ENCODE measurements at regions not wholly inside any gene's neighbourhood (a gene's known extent, or its start where the extent isn't known, plus 50 kb on each side); places are given as distances from the start of the nearest gene placed in this dataset.
"Not testable (repeated sequence)": the region's sequence is repeated elsewhere in the genome, so short reads cannot be mapped to it uniquely, and the experiment has no call there.

- DNase-seq (ENCODE audit: low spot score), result no peak
- TF ChIP-seq CTCF (IDR thresholded peaks at IDR 0.05; ENCODE audit: extremely low read depth, insufficient read depth, missing control alignments), result no peak
- in situ Hi-C loops (cut with MboI; ENCODE audit: low pct_unique_long_range_greater_than_20kb, low sequenced_read_pairs, unreplicated experiment), result no loop called here
Observed at GRCh38 chr4:164659765-164660164, 94.2 kb upstream of the SMIM31 start.

- DNase-seq (ENCODE audit: low spot score); in situ Hi-C loops (cut with MboI; ENCODE audit: low pct_unique_long_range_greater_than_20kb, low sequenced_read_pairs, unreplicated experiment): not testable (repeated sequence)
Observed at GRCh38 chr4:164676152-164676551, 77.8 kb upstream of the SMIM31 start.

- no peak for TF ChIP-seq CTCF (IDR thresholded peaks at IDR 0.05; ENCODE audit: extremely low read depth, insufficient read depth, missing control alignments)
- in situ Hi-C loops (cut with MboI; ENCODE audit: low pct_unique_long_range_greater_than_20kb, low sequenced_read_pairs, unreplicated experiment), result no loop called here
- DNase-seq (ENCODE audit: low spot score), result no peak
Observed at GRCh38 chr4:164683040-164683439, 70.9 kb upstream of the SMIM31 start.

GRCh38 chr4:164695650-164696049 lies 58.3 kb upstream of the SMIM31 start:
- in situ Hi-C loops (cut with MboI; ENCODE audit: low pct_unique_long_range_greater_than_20kb, low sequenced_read_pairs, unreplicated experiment), result no loop called here
- DNase-seq (ENCODE audit: low spot score), result no peak
- no peak for TF ChIP-seq CTCF (IDR thresholded peaks at IDR 0.05; ENCODE audit: extremely low read depth, insufficient read depth, missing control alignments)

DNA sequence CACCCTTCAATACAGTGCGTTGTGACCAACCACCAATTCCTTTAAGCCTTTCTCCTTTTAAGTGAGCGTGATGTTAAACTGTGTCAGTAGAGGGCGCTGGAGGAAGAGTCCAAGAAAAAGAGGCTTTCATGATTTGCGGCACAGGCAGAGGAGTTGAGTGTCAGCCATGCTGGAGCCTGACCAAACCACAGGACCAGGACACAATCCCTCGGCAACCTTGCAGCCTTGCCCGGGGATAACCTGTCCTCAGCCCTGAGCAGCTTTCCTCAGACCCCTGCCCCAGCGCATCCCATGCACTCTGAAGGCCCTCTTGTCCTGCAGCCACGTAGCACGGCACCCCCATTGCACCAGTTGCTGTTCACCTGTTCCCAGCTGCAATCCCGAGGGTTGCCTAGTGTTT lies 53.5 kb upstream of the SMIM31 start:
- DNase-seq (ENCODE audit: low spot score), result no peak
- peak; percentile 43 for TF ChIP-seq CTCF (IDR thresholded peaks at IDR 0.05; ENCODE audit: extremely low read depth, insufficient read depth, missing control alignments)
- in situ Hi-C loops (cut with MboI; ENCODE audit: low pct_unique_long_range_greater_than_20kb, low sequenced_read_pairs, unreplicated experiment), result no loop called here

- DNase-seq (ENCODE audit: low spot score), result peak; percentile 21
- in situ Hi-C loops (cut with MboI; ENCODE audit: low pct_unique_long_range_greater_than_20kb, low sequenced_read_pairs, unreplicated experiment), result no loop called here
- TF ChIP-seq CTCF (IDR thresholded peaks at IDR 0.05; ENCODE audit: extremely low read depth, insufficient read depth, missing control alignments), result no peak
Observed at GRCh38 chr4:164701665-164702064, 52.3 kb upstream of the SMIM31 start.

Measured in GM13977 (cell line).